ENCODE measurements at regions not wholly inside any gene's neighbourhood (a gene's known extent, or its start where the extent isn't known, plus 50 kb on each side); places are given as distances from the start of the nearest gene placed in this dataset.

DNA sequence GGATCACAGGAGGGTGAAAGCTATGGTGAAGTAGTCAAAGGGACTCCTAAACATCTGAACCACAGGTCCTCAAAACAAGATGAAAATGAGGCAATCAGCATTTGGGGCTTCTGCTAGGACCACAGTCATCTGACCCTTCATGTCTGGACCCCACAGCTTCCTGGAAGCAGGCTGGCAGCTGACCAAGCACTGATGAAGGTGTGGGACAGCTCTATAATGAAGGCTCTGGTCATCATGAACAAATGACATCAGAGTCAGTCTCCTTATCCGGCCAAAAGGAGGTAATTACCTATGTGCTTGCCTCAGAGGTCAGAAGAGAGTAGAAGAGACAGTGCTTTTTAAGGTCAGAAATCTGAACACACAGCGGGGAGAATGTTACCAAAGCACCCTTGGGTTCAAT is 101.2 kb upstream of the GNAO1 start:
- no peak for DNase-seq (ENCODE audit: low read depth in 2 of 2)

DNA sequence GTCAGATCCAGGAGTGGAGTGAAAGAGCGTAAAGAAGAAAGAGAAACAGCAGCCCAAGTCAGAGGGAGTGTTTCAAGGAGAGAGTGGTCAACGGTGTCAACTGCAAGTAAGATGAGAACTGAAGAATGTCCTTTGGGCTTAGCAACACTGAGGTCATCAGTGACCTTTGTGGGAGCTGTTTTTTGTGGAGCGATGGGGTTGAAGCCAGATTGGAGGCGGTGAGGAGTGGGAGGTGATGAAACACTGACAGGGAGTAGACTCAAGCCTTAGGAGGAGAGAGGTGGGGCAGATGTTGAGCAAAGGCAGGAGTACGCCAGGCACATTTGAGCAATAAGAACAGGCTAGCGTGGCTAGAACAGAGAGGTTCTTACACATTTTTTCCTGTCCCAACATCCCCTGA is 103.7 kb upstream of the GNAO1 start:
- DNase-seq (ENCODE audit: low read depth in 2 of 2) = no peak

DNA sequence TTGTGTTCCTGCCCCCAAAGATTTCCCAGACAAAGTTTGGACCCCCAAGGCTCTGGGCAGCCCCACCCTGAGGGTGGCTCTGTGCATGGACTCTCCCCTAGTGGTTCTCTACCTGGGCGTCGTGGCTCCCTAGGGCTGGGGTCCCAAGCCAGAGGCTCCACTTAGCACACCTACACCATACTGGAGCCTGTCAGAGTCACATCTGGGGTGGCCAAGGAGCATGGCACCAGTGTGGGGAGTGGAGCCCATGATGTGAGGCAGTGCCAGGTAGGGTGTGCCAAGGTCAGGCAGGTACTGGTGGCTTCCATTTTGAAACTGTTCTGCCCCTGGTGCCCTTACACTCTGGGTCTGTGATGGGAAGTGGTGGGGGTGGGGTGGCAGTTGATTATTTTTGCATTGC is 109.9 kb upstream of the GNAO1 start:
- DNase-seq (ENCODE audit: low read depth in 2 of 2) = no peak

DNA sequence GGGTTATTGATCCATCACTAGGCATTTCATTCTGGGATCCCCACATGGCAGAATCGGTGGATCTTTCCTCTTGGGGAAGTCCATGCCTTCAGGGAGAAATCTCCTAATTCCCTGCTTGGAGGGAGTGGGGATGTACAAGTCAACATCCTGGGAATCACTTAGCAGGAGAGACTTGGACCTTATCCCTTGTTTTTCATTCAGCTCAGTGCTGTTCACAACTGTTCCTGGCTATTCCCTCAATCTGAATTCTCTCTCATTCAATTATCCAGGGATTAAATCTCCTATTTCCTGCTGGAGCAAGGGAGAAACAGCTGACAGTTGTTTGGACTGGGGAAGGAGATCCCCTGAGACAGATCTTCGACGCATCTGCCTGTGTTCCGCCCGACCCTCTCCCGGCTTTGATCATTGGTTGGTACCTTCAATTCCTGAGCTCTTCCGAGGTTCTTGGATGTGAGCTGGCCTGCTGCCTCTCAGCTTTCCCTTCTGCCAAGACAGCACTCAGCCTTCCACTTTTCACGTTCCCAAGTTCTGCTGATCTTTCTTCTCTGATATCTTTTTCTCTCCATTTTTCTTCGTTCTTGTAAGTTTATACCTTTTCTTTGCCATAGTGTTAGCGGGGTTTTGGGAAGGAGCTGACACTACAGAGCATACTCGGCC is 115.4 kb upstream of the GNAO1 start:
- DNase-seq (ENCODE audit: low read depth in 2 of 2) = no peak

DNA sequence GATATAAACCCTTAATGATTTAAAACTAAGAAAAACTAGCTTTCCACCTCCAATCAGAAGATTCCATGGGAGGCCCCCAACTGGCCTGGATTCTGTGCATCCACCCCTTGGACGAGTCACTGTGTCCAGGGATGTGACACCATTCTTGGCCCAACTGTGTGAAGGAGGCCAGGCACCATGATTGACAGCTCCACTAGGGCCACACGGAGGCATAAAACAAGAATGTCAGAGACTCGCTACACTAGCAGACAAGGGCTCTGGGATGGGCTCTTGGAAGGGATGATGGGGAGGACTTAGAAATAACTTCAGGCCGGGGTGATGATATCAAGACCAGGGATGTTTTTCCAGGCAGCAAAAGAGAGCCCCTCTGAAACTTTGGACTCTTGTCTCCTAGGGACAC is 117.8 kb upstream of the GNAO1 start:
- no peak for DNase-seq (ENCODE audit: low read depth in 2 of 2)

DNA sequence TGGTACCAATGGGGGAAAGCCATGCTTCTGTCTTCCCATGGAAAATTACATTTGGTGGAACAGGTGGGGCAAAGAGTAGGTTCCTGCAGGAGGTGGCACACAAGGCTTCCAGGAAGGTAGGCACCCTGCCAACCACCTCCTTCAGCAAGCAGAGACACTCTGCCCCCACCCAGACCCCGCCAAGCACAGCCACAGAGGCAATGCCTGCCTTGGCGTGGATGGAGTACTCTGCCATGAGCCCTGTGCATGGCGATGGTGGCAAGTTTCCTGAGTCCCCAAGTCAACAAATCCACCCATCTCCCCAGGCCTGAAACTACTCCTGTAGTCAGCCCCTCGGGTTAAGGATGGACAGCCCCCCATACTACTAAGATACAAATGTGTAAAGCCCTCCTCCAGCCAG is 119.2 kb upstream of the GNAO1 start:
- DNase-seq (ENCODE audit: low read depth in 2 of 2) = no peak

DNA sequence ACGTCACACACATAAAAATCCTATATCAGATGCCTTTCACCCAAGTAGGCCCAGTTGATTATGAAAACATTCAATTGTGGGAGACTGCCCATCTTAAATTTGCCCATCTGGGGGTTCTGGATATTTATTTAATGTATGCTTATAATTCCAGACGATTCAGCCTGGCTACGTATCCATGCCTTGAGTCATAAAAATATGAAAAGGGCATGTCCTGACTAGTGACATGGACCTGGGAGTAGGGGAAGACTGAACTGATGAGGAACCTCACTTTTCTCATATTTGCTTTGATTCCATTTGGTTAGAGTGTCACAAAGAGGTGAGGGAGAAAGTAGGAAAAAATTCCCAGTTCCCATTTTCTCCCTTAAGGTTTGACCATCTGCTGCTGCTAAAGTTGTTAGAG is 122.5 kb upstream of the GNAO1 start:
- no peak for DNase-seq (ENCODE audit: low read depth in 2 of 2)

DNA sequence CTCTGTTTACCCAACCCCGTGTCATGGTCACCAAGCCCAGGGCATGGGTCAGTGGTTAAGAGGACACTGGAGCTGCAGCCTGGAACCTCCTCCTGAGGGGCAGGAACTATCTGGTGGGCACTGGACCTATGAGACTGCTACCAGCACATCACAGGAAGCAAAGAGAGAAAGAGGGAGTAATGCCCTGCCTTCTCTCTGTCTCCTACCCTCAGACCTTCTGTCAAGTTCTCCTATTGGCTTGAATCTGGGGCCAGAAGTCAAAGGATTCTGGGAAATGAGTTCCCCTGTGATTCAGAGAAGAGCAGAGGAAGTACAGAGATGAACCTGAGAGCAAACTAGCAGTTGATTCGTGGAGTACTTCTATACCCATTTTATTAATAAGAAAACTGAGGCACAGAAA is 123.0 kb upstream of the GNAO1 start:
- no peak for DNase-seq (ENCODE audit: low read depth in 2 of 2)

DNA sequence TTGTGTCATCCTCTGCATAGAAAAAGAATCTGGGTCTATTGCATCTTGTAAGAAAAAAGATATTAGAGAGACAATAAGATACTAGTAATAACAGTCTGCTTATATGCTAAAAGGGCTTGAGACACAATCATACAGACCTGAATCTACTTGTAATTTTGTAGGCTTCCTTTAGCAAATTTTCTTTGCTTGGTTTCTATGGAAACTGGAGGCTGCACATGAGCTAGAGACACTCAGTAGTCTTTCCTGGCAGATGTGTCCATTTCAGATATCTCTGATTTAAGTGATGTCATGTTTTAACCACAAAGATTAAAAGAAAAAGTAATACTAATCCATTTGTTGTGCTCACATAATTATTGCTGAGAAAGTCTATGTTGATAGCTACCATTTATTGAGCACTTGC is 123.9 kb upstream of the GNAO1 start:
- no peak for DNase-seq (ENCODE audit: low read depth in 2 of 2)

DNA sequence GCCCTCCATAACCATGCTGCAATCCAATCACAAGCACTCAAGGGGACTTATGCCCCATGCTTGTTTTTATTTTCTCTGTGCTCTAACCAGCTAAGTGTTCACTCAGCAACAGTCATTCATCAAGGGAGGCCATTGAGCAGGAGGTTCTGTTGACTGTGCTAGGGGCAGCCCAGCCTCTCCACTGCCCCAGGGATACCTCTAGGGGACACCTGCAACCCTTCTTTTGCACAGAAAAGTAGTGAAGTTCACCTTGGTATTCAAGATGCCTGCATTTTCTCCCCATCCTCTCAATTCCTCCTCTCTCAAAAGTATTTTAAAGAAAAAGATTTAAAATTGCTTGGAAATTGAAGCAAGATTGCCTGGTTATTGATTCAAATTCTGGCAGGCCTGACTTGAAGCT is 124.7 kb upstream of the GNAO1 start:
- no peak for DNase-seq (ENCODE audit: low read depth in 2 of 2)

DNA sequence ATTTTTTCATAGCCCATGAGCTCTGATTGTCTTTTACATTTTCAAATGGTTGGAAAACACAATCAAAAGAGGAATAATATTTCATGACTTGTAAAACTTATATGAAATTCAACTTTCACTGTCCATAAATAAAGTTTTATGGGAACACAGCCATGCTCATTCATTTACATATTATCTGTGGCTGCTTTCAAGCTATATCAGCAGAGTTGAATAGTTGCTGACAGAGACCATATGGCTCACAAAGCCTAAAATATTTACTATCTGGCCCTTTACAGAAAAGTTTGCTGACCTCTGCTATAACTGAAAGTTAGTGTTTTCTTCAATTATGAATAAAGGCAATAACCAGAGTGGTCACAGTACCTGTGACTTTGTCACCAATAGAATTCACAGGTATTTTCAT is 128.2 kb upstream of the GNAO1 start:
- no peak for DNase-seq (ENCODE audit: low read depth in 2 of 2)

DNA sequence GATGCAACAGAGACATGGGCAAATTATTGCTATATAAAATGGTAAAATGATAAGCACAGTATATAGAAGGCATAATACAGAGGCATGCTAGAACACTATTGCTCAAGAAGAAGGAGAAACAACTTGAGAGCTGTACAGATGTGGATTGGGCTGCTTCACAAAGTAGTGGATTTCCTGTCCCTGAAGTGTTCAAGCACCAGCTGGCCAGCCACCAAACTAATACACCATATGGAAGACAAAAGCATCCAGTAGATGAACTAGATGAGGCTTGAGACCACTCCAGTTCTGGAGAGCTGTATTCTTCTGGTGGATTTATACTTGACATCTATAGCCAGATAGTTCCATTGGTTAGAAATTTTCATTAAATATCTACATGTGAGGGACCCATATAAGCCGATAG is 134.1 kb upstream of the GNAO1 start:
- DNase-seq (ENCODE audit: low read depth in 2 of 2) = no peak

DNA sequence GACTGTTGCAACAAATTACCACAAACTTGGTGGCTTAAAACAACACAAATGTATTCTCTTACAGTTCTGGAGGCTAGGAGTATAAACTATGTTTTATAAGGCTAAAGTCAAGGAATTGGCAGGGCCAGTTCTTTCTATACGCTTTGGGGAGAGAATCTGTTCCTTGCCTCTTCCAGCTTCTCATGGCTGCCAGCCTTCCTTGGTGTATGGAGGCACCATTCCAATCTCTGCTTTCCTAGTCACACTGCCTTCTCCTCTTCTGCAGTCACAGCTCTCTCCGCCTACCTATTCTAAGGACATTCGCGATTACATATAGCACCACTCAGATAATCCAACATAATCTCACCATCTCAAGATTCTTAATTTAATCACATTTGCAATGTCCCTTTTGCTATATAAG is 140.4 kb upstream of the GNAO1 start:
- no peak for DNase-seq (ENCODE audit: low read depth in 2 of 2)

DNA sequence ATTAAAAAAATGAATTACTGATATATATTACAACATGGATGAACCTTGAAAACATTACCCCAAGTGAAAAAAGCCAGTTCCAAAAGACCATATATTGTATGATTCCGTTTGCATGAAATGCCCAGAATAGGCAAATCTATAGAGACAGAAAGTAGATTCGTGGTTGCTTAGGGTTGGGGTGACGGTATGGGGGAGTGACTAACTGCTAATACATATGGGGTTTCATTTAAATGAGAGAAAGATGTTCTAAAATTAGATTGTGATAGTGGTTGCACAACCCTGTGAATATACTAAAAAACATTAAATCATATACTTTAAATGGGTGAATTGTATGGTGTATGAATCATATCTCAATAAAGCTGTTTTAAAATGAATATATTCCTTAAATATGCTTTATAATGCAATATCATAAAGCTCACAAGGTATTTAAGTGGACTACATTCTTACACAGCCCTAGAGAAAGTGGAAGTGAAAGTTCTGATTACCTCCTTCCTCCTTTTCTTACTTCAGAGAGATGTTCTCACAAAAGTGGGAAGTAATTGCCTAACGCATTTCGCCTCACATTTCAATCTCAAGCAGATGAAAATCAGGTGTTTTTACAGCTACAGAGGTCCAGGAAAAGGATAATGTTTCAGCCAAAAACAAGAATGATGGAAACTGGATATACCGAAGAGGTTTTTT is 142.7 kb upstream of the GNAO1 start:
- no peak for DNase-seq (ENCODE audit: low read depth in 2 of 2)

DNA sequence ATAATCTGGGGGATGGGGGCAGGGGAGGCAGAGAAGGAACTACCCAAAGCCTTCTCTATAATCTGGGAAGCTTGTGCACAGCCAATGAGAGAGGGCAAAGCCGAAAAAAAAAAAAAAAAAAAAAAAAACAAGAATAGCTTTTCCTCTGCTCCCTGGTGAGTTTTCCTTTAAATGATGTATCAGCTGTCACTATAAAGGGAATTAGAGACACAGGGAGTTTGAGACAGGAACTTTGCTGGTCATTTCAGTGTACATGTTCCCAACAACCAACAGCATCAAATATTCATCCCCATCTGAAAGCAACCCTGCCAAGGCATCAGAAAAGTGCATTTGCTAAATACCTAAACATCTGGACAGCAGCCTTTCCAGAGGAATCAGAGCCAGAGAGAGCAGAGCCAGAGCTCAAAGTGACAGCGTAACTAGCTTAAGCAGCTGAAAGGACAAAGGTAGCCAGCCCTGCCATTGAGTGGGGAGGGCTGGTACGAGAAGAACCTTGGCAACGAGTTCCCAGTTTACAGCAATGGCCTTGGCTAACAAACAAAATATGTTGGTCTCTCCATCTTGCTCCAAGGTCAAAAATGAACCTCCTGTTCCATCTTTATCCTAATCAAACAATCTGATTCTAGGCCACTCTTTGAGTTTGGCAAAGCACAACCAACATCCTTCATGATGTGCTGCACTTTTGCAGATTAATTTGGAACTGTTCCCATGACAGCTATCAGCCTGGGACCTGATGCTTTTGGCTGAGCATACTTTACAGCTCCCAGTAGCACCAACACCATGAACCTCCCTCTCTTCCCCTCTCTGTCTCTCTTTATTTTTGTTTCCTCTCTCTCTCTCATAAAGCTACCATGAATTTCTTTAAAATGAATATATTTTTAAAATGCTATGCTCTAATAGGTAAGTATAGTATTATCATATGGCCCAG is 143.7 kb upstream of the GNAO1 start:
- DNase-seq (ENCODE audit: low read depth in 2 of 2) = no peak

DNA sequence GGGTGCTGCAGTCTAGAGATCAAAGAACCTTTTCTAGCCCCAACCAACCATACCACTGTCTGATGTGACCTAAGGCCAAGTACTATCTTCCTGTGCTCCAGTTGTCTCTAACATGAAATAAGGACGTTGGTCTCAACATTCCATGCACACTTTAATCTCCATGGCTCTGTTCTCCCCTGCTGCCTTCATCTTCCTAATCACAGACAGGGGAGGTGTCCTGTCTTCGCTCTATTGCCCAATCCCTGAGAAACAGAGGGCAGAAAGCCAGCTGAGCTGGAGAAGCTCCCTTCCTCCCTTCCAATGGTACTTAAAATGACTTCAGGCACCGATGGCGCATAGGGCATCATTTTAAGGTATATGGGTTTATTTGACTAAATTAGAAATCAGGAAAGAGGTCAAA is 148.9 kb upstream of the GNAO1 start:
- no peak for DNase-seq (ENCODE audit: low read depth in 2 of 2)

DNA sequence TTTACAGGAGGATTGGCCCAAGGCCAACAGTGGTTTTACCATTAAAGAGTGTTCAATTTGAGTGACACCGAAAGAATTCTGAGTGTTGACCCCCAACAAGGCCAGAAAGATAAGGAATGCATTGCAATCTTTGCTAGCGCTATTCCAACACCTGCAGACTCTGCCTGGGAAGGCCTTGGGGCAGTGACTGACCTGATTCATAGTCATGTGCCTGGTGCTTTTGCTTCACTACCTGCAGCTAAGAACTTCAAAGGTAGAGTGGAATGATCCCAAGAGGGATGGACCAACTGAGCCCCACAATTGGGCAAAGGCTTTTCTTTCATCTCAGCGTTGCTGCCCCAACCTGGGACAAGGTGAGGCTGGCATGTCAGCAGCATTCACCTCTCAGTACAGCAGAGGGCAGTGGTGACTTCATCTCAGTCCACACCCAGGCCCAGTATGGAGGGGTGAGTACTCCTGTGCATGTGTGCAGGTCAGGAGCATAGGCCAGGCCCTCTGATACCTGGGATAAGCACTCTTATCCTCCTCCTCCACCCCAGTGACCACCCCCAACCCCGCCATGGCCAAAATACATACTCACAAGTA is 149.6 kb upstream of the GNAO1 start:
- peak in 1 of 2 donors; percentile 3 for DNase-seq (ENCODE audit: low read depth in 2 of 2)

DNA sequence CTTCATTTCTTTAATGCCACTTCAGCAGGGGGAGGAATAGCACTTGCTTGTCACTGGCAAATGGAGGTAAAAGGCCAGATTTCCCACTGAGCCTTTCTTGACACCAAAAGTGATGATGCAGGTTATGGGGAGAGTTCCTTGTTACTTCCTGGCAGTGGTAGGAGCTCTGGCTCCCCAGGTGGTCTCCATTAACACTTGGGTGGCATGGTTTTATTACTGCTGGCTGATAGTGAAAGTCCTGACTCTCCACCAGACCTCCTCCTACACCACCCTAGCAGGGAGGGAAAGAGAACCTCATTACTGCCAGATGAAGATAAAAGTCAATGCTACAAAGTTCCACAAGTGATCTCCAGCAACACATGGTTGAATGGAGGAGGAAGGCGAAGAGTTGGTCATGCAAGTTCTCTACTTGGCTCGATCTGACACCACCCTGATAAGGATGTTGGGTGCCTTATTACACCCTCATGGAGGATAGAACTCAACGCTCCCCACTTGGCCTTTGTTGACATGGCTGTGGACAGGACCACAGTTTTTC is 152.7 kb upstream of the GNAO1 start:
- no peak for DNase-seq (ENCODE audit: low read depth in 2 of 2)

DNA sequence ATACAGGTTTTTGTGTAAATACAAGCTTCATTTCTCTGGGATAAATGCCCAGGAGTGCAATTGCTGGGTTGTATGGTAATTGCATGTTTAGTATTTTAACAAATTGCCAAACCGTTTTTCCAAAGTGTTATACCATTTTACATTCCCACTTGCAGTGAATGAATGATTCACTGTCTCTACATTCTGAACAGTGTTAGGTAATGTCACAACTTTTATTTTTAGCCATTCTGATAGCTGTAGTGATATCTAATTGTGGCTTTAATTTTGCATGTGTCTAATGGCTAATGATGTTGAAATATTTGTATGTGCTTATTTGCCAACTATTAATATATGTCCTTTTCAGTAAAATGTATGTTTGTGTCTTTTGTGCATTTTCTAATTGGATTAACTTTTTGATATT is 156.9 kb upstream of the CES5A start:
- no peak for DNase-seq (ENCODE audit: low read depth in 2 of 2)

DNA sequence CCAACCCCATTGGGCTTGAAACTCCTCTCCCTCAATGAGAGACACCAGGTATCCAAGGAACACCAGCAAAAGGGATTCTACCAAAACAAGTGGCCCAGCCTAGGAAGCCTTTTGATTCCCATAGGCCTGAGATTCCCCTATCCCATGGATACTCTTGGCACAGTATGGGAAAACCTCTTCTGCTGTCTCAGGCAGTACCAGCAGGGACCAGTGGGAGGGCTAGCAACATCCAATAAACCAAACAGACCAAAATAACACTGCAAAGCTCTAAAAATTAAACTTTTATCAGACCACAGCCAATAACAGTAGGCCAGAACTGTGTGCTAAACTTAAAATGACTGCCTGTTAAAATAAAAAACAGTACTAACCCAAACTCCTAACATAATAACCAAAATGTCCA is 153.9 kb upstream of the CES5A start:
- no peak for DNase-seq (ENCODE audit: low read depth in 2 of 2)

DNA sequence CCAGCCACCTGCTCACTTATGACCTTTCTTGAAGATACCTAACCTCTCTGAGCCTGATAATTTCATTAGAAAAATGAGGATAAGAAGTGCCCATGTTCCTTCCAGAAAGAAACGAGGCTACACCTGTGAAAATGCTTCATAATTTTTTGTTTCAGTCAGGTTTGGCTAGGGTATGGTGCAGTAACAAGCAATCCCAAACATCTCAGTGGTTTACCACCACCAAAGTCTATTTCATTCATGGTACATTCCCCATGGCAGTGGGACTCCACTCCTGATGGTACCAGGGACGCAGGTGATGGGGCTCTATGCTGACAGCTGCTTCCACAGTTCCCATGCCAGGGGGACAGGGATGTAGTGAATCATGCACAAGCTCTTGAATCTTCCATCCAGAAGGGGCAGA is 147.6 kb upstream of the CES5A start:
- DNase-seq (ENCODE audit: low read depth in 2 of 2) = no peak

DNA sequence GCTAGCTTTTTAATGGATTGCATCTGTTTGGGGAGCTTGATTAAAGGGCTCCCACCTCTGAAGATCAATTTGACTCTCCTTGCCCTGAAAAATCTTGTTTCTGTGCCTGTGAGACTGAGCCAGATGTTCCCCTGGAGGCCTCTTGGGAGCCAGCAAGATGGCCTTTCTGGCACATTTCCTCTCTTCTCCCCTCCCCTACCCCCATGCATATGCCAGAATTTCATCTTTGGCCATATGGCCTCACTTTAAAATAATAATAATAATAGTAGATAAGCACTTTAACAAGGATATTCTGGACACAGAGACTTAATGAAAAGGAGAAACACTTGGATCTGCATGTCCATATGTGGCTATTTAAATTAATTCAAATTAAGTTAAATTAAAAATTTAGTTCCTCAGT is 144.1 kb upstream of the CES5A start:
- DNase-seq (ENCODE audit: low read depth in 2 of 2) = no peak
